Astrocyte (in vitro differentiated cells and primary cell): ENCODE measurements at regions not wholly inside any gene's neighbourhood (a gene's known extent, or its start where the extent isn't known, plus 50 kb on each side); places are given as distances from the start of the nearest gene placed in this dataset.

Experiments
- DNase-seq: peaks from one replicate; pipeline ENCODE4 v3.0.0-alpha.2; 2010; ENCODE audit warnings: low read depth
- FAIRE-seq: peaks from 2 replicates; lab custom pipeline; 2011; peaks lifted over from hg19 to GRCh38; lab: Jason Lieb, UNC
- H2AFZ ChIP-seq: 2 replicates; pipeline ENCODE4 v1.6.0; 2012; ENCODE audit warnings: low read depth, low read length, inconsistent platforms
- H3K27ac ChIP-seq: 2 replicates; pipeline ENCODE4 v1.5.1; 2011; ENCODE audit warnings: low read depth, low read length, inconsistent platforms
- H3K27me3 ChIP-seq: 2 replicates; pipeline ENCODE4 v1.6.0; 2011; ENCODE audit warnings: low read length, inconsistent platforms; ENCODE audit not compliant: insufficient read depth
- H3K36me3 ChIP-seq: 2 replicates; pipeline ENCODE4 v1.5.1; 2011; ENCODE audit warnings: low read length, inconsistent platforms; ENCODE audit not compliant: insufficient read depth
- H3K4me1 ChIP-seq: 2 replicates; pipeline ENCODE4 v1.5.1; 2011; ENCODE audit warnings: low read length, inconsistent platforms; ENCODE audit not compliant: insufficient read depth
- H3K4me2 ChIP-seq: 2 replicates; pipeline ENCODE4 v1.6.0; 2012; ENCODE audit warnings: low read length, inconsistent platforms
- H3K4me3 ChIP-seq: 2 replicates; pipeline ENCODE4 v1.5.1; 2011; ENCODE audit warnings: low read depth, mild to moderate bottlenecking, low read length, inconsistent platforms; ENCODE audit not compliant: insufficient read depth
- H3K79me2 ChIP-seq: 2 replicates; pipeline ENCODE4 v1.6.0; 2012; ENCODE audit warnings: mild to moderate bottlenecking, low read length, inconsistent platforms; ENCODE audit not compliant: insufficient read depth
- H3K9ac ChIP-seq: 2 replicates; pipeline ENCODE4 v1.6.0; 2012; ENCODE audit warnings: mild to moderate bottlenecking, low read length, inconsistent platforms
- H3K9me3 ChIP-seq: 2 replicates; pipeline ENCODE4 v1.5.1; 2012; ENCODE audit warnings: low read depth, mild to moderate bottlenecking, low read length, inconsistent platforms; ENCODE audit not compliant: insufficient read depth
- H4K20me1 ChIP-seq: 2 replicates; pipeline ENCODE4 v1.6.0; 2012; ENCODE audit warnings: low read length, inconsistent platforms; ENCODE audit not compliant: insufficient read depth
- H3K27ac Mint-ChIP-seq: one replicate; pipeline ENCODE4 v1.8.0; 2021; ENCODE audit warnings: mild to moderate bottlenecking, mixed read lengths; ENCODE audit not compliant: unreplicated experiment
- H3K27me3 Mint-ChIP-seq: one replicate; pipeline ENCODE4 v1.8.0; 2021; ENCODE audit warnings: low read depth, mixed read lengths; ENCODE audit not compliant: unreplicated experiment
- H3K36me3 Mint-ChIP-seq: one replicate; pipeline ENCODE4 v1.8.0; 2021; ENCODE audit warnings: low read depth, mixed read lengths; ENCODE audit not compliant: unreplicated experiment
- H3K4me1 Mint-ChIP-seq: one replicate; pipeline ENCODE4 v1.8.0; 2021; ENCODE audit warnings: low read depth, mixed read lengths; ENCODE audit not compliant: unreplicated experiment
- H3K4me3 Mint-ChIP-seq: one replicate; pipeline ENCODE4 v1.8.0; 2021; ENCODE audit warnings: mild to moderate bottlenecking, moderate library complexity, mixed read lengths; ENCODE audit not compliant: unreplicated experiment
- H3K9me3 Mint-ChIP-seq: one replicate; pipeline ENCODE4 v1.8.0; 2021; ENCODE audit warnings: mild to moderate bottlenecking, mixed read lengths; ENCODE audit not compliant: unreplicated experiment
- EZH2 ChIP-seq: IDR thresholded peaks from 2 replicates; pipeline ENCODE4 v1.6.1; 2012; ENCODE audit warnings: mild to moderate bottlenecking, low read length, inconsistent platforms; ENCODE audit not compliant: insufficient read depth
- TF ChIP-seq, protein P1 (sequence below): IDR thresholded peaks from 2 replicates; pipeline ENCODE4 v1.5.1; 2011; ENCODE audit warnings: low read depth, mild to moderate bottlenecking, inconsistent platforms, low read length, moderate library complexity; ENCODE audit not compliant: insufficient read depth

DNA sequence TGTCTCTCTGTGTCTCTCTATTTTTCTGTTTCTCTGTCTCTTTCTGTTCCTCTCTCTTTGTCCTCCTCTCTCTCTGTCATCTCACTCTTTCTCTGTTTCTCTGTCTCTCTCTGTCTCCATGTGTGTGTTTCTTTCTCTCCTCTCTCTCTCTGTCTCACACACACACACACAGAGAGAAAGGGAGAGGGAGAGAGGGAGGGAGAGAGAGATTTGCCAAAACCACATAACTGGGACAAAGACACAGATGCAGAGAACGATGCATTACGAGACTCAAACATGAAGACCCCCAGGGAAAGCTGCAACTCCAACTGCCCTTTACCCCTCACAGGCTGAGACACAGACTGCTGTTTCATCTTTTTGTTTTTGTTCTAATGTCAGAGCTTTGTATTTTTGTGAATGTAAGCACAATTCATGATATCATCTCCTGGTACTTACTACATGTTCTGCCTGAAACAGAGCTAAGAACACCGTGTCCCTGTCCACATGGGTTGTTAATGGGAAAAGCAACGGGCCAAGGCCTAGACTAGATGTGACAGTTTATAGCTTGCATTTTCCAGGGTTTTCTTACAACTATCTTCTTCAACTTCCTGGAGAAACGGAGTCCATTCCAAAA, 177.1 kb upstream of the ARID1B start:
- Histone ChIP-seq H3K27me3 (no peaks in the 10 kb centered on the region), H3K36me3 (no peaks in the 10 kb centered on the region), H3K4me1 (no peaks in the 10 kb centered on the region), H3K9ac (no peak overlapping the region), H2AFZ (no peak overlapping the region), H3K27ac (no peak overlapping the region), H3K9me3 (no peaks in the 10 kb centered on the region), H3K4me3 (no peak overlapping the region), H4K20me1 (no peaks in the 10 kb centered on the region), H3K79me2 (no peaks in the 10 kb centered on the region), H3K4me2 (no peak overlapping the region)
- Mint-ChIP-seq H3K27me3 (peaks cover 19% of the 10 kb centered on the region), H3K27ac (no peak overlapping the region), H3K4me1 (peaks cover 8% of the 10 kb centered on the region), H3K36me3 (no peaks in the 10 kb centered on the region), H3K9me3 (peaks cover 6% of the 10 kb centered on the region), H3K4me3 (no peak overlapping the region)
- DNase-seq, result no peak
- no peak for FAIRE-seq
- TF ChIP-seq, protein P1, sequence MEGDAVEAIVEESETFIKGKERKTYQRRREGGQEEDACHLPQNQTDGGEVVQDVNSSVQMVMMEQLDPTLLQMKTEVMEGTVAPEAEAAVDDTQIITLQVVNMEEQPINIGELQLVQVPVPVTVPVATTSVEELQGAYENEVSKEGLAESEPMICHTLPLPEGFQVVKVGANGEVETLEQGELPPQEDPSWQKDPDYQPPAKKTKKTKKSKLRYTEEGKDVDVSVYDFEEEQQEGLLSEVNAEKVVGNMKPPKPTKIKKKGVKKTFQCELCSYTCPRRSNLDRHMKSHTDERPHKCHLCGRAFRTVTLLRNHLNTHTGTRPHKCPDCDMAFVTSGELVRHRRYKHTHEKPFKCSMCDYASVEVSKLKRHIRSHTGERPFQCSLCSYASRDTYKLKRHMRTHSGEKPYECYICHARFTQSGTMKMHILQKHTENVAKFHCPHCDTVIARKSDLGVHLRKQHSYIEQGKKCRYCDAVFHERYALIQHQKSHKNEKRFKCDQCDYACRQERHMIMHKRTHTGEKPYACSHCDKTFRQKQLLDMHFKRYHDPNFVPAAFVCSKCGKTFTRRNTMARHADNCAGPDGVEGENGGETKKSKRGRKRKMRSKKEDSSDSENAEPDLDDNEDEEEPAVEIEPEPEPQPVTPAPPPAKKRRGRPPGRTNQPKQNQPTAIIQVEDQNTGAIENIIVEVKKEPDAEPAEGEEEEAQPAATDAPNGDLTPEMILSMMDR, result no peak
- TF ChIP-seq EZH2, result no peak

DNA sequence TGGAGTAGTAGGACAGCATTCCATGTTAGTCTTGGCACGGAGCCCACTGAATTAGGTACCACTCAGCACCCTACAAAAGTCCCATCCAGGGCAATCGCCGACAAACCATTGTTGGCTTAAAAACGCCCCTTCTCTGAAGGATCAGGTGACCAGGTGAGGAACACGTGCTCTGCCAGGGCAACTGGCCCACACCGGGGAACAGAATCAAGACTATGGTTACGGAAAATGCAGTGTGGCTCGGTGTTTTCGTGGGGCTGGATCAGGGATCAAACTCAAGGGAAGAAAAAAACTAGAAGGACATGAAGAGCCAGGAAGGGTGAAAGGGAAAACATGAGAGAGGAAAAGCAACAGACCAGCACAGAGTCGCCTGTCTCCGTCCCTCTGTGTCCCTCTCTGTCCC, 177.8 kb upstream of the ARID1B start:
- peaks cover 2% of the 10 kb centered on the region for H3K9me3 Mint-ChIP-seq
- H3K4me2 ChIP-seq, result no peak overlapping the region
- H3K27ac ChIP-seq, result no peak overlapping the region
- DNase-seq, result no peak
- no peaks in the 10 kb centered on the region for H4K20me1 ChIP-seq
- peak overlapping the region; percentile 67 for H3K27ac Mint-ChIP-seq
- TF ChIP-seq, protein P1, result no peak
- TF ChIP-seq EZH2, result no peak
- H3K4me1 ChIP-seq, result no peaks in the 10 kb centered on the region
- no peak overlapping the region for H3K9ac ChIP-seq
- FAIRE-seq, result no peak
- H3K79me2 ChIP-seq, result no peaks in the 10 kb centered on the region
- no peaks in the 10 kb centered on the region for H3K9me3 ChIP-seq
- no peak overlapping the region for H3K4me3 ChIP-seq
- no peak overlapping the region for H3K4me3 Mint-ChIP-seq
- H3K27me3 ChIP-seq, result no peaks in the 10 kb centered on the region
- no peaks in the 10 kb centered on the region for H3K36me3 Mint-ChIP-seq
- H3K4me1 Mint-ChIP-seq, result peaks cover 8% of the 10 kb centered on the region
- H3K27me3 Mint-ChIP-seq, result peaks cover 19% of the 10 kb centered on the region
- H2AFZ ChIP-seq, result no peak overlapping the region
- no peaks in the 10 kb centered on the region for H3K36me3 ChIP-seq

DNA sequence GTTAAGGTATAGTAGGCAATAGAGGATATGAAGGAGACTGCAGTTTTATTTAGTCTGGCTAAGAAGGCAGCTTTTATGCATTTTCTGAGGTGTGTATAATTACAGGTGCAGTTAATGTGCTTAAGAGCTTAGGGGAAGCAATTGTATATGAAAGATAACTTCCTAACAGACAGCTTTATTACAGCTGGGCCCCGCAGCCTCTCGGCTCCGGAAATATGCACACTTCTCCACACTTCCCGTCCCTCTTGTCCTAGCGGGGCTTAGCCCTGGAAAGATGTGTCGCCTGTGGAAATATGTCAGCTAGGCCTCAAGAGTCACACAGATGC, 178.4 kb upstream of the ARID1B start:
- no peak for TF ChIP-seq EZH2
- TF ChIP-seq, protein P1, result no peak
- H3K27me3 ChIP-seq, result no peaks in the 10 kb centered on the region
- FAIRE-seq (no peak), DNase-seq (no peak)
- H3K4me2 ChIP-seq, result peak overlapping the region; percentile 49
- peaks cover 8% of the 10 kb centered on the region for H3K4me1 Mint-ChIP-seq
- peaks cover 2% of the 10 kb centered on the region for H3K9me3 Mint-ChIP-seq
- H4K20me1 ChIP-seq, result no peaks in the 10 kb centered on the region
- peaks cover 19% of the 10 kb centered on the region for H3K27me3 Mint-ChIP-seq
- no peak overlapping the region for H3K27ac Mint-ChIP-seq
- H3K4me3 Mint-ChIP-seq, result no peak overlapping the region
- H3K36me3 Mint-ChIP-seq, result no peaks in the 10 kb centered on the region
- H3K27ac ChIP-seq, result no peak overlapping the region
- H2AFZ ChIP-seq, result no peak overlapping the region
- no peaks in the 10 kb centered on the region for H3K36me3 ChIP-seq
- no peaks in the 10 kb centered on the region for H3K4me1 ChIP-seq
- H3K9ac ChIP-seq, result no peak overlapping the region
- H3K79me2 ChIP-seq, result no peaks in the 10 kb centered on the region
- no peaks in the 10 kb centered on the region for H3K9me3 ChIP-seq
- H3K4me3 ChIP-seq, result no peak overlapping the region
